H9 (cell line): ENCODE measurements at regions not wholly inside any gene's neighbourhood (a gene's known extent, or its start where the extent isn't known, plus 50 kb on each side); places are given as distances from the start of the nearest gene placed in this dataset.
A peak's percentile ranks its signal among the peaks of the same experiment; 100 is the strongest.

Source experiments
- DNase-seq: peaks from one replicate; pipeline ENCODE4 v3.0.0-alpha.2; 2017
- H2AFZ ChIP-seq: one replicate; pipeline ENCODE4 v1.6.1; 2013; ENCODE audit warnings: mild to moderate bottlenecking, low read length, control low read depth, moderate library complexity
- H2AK5ac ChIP-seq: 2 replicates; pipeline ENCODE4 v1.6.1; 2013; ENCODE audit warnings: low read length, control low read depth, mixed read lengths; ENCODE audit not compliant: insufficient read length
- H2BK120ac ChIP-seq: one replicate; pipeline ENCODE4 v1.6.1; 2013; ENCODE audit warnings: low read depth, mild to moderate bottlenecking, low read length, control low read depth, inconsistent platforms; ENCODE audit not compliant: poor library complexity, severe bottlenecking
- H2BK12ac ChIP-seq: 2 replicates; pipeline ENCODE4 v1.6.1; 2013; ENCODE audit warnings: low read length, control low read depth, mixed read lengths, low read depth; ENCODE audit not compliant: insufficient read length
- H2BK15ac ChIP-seq: 2 replicates; pipeline ENCODE4 v1.6.1; 2013; ENCODE audit warnings: low read depth, low read length, control low read depth
- H2BK20ac ChIP-seq: one replicate; pipeline ENCODE4 v1.6.1; 2013; ENCODE audit warnings: low read depth, mild to moderate bottlenecking, low read length, control low read depth, inconsistent platforms; ENCODE audit not compliant: poor library complexity, severe bottlenecking
- H2BK5ac ChIP-seq: 2 replicates; pipeline ENCODE4 v1.6.1; 2013; ENCODE audit warnings: low read length, control low read depth, mixed read lengths; ENCODE audit not compliant: insufficient read length
- H3K14ac ChIP-seq: 2 replicates; pipeline ENCODE4 v1.6.1; 2013; ENCODE audit warnings: low read length, control low read depth; ENCODE audit not compliant: insufficient read depth
- H3K18ac ChIP-seq: 2 replicates; pipeline ENCODE4 v1.6.1; 2013; ENCODE audit warnings: low read depth, mild to moderate bottlenecking, mixed read lengths, low read length, control low read depth; ENCODE audit not compliant: insufficient read length
- H3K23ac ChIP-seq: 2 replicates; pipeline ENCODE4 v1.6.1; 2013; ENCODE audit warnings: low read length, control low read depth, mixed read lengths, low read depth; ENCODE audit not compliant: insufficient read length
- H3K23me2 ChIP-seq: 2 replicates; pipeline ENCODE4 v1.6.1; 2013; ENCODE audit warnings: low read depth, mild to moderate bottlenecking, mixed read lengths, low read length, control low read depth; ENCODE audit not compliant: insufficient read length, poor library complexity, severe bottlenecking
- H3K27ac ChIP-seq: 2 replicates; pipeline ENCODE4 v1.5.1; 2013; ENCODE audit warnings: low read length, control low read depth, mixed read lengths, low read depth; ENCODE audit not compliant: insufficient read length
- H3K27me3 ChIP-seq: 2 replicates; pipeline ENCODE4 v1.6.1; 2013; ENCODE audit warnings: low read length, control low read depth, inconsistent platforms; ENCODE audit not compliant: insufficient read depth
- H3K4ac ChIP-seq: 2 replicates; pipeline ENCODE4 v1.6.1; 2013; ENCODE audit warnings: low read depth, mild to moderate bottlenecking, control low read depth, inconsistent platforms, low read length, moderate library complexity
- H3K4me1 ChIP-seq: 2 replicates; pipeline ENCODE4 v1.6.1; 2013; ENCODE audit warnings: low read length, control low read depth, inconsistent platforms; ENCODE audit not compliant: insufficient read depth
- H3K4me2 ChIP-seq: 2 replicates; pipeline ENCODE4 v1.6.1; 2013; ENCODE audit warnings: low read length, control low read depth, mixed read lengths; ENCODE audit not compliant: insufficient read length, insufficient read depth
- H3K56ac ChIP-seq: 2 replicates; pipeline ENCODE4 v1.6.1; 2013; ENCODE audit warnings: low read depth, mild to moderate bottlenecking, mixed read lengths, low read length, control low read depth; ENCODE audit not compliant: insufficient read length
- H3K79me1 ChIP-seq: 2 replicates; pipeline ENCODE4 v1.6.1; 2013; ENCODE audit warnings: low read depth, mild to moderate bottlenecking, moderate library complexity, low read length, control low read depth, inconsistent platforms; ENCODE audit not compliant: insufficient read depth, poor library complexity, severe bottlenecking
- H3K79me2 ChIP-seq: 2 replicates; pipeline ENCODE4 v1.6.1; 2013; ENCODE audit warnings: low read length, control low read depth, inconsistent platforms; ENCODE audit not compliant: insufficient read depth
- H3K9ac ChIP-seq: 2 replicates; pipeline ENCODE4 v1.6.1; 2013; ENCODE audit warnings: low read length, control low read depth, mixed read lengths; ENCODE audit not compliant: insufficient read length; ENCODE audit errors: extremely low read depth
- H3K9me3 ChIP-seq: one replicate; pipeline ENCODE4 v1.6.1; 2013; ENCODE audit warnings: low read depth, low read length, inconsistent platforms; ENCODE audit not compliant: control insufficient read depth
- H3T11ph ChIP-seq: one replicate; pipeline ENCODE4 v1.6.1; 2013; ENCODE audit warnings: mild to moderate bottlenecking, low read length, control low read depth, inconsistent platforms
- H4K20me1 ChIP-seq: one replicate; pipeline ENCODE4 v1.6.1; 2013; ENCODE audit not compliant: control insufficient read depth, insufficient read length, insufficient read depth
- H4K5ac ChIP-seq: 2 replicates; pipeline ENCODE4 v1.6.1; 2013; ENCODE audit warnings: low read depth, mild to moderate bottlenecking, mixed read lengths, low read length, control low read depth; ENCODE audit not compliant: insufficient read length
- H4K8ac ChIP-seq: replicated peaks from 2 replicates; pipeline ENCODE4 v1.6.1; 2013; ENCODE audit warnings: low read length, control low read depth, mixed read lengths, low read depth; ENCODE audit not compliant: insufficient read length
- H4K91ac ChIP-seq: 2 replicates; pipeline ENCODE4 v1.6.1; 2013; ENCODE audit warnings: low read depth, mild to moderate bottlenecking, moderate library complexity, mixed read lengths, low read length, control low read depth; ENCODE audit not compliant: insufficient read length
- H3K27ac Mint-ChIP-seq, 3 experiments: 2 replicates in 2 of 3; 3 replicates in 1 of 3; pipeline ENCODE4 v1.8.0; 2020 to 2021; ENCODE audit warnings: mixed read lengths in 3 of 3, mild to moderate bottlenecking in 1 of 3, moderate library complexity in 1 of 3
- H3K27me3 Mint-ChIP-seq: 2 replicates; pipeline ENCODE4 v1.8.0; 2021; ENCODE audit warnings: low read depth, mild to moderate bottlenecking, moderate library complexity, mixed read lengths
- H3K36me3 Mint-ChIP-seq, 3 experiments: 2 replicates in 2 of 3; 3 replicates in 1 of 3; pipeline ENCODE4 v1.8.0; 2020 to 2021; ENCODE audit warnings: low read depth in 3 of 3, mixed read lengths in 3 of 3; ENCODE audit not compliant: insufficient read depth in 1 of 3
- H3K4me1 Mint-ChIP-seq, 2 experiments: 2 replicates each; pipeline ENCODE4 v1.8.0; 2020; ENCODE audit warnings: mixed read lengths in 2 of 2
- H3K4me3 Mint-ChIP-seq, 2 experiments: 2 replicates in 1 of 2; 3 replicates in 1 of 2; pipeline ENCODE4 v1.8.0; 2020 to 2021; ENCODE audit warnings: mild to moderate bottlenecking in 2 of 2, mixed read lengths in 2 of 2, moderate library complexity in 1 of 2
- H3K9me3 Mint-ChIP-seq, 2 experiments: 2 replicates in 1 of 2; 3 replicates in 1 of 2; pipeline ENCODE4 v1.8.0; 2020; ENCODE audit warnings: mild to moderate bottlenecking in 2 of 2, mixed read lengths in 2 of 2, moderate library complexity in 1 of 2
- WGBS: extraction: QIAGEN DNeasy Blood & Tissue Kit; methylation state at CpG from one replicate; pipeline ENCODE4 v1.1.7; 2013; ENCODE audit warnings: missing lambda C conversion rate, low lambda C conversion rate, mixed read lengths; ENCODE audit not compliant: insufficient read length; ENCODE audit errors: extremely low coverage; 5-methylcytosine and 5-hydroxymethylcytosine counted together
- TF ChIP-seq, protein P1 (sequence below): fragments of 200-600 bp; sonication (generic); conservative IDR thresholded peaks from 3 replicates; pipeline ENCODE4 v1.8.0; 2021; ENCODE audit warnings: antibody characterized with exemption, mild to moderate bottlenecking

DNA sequence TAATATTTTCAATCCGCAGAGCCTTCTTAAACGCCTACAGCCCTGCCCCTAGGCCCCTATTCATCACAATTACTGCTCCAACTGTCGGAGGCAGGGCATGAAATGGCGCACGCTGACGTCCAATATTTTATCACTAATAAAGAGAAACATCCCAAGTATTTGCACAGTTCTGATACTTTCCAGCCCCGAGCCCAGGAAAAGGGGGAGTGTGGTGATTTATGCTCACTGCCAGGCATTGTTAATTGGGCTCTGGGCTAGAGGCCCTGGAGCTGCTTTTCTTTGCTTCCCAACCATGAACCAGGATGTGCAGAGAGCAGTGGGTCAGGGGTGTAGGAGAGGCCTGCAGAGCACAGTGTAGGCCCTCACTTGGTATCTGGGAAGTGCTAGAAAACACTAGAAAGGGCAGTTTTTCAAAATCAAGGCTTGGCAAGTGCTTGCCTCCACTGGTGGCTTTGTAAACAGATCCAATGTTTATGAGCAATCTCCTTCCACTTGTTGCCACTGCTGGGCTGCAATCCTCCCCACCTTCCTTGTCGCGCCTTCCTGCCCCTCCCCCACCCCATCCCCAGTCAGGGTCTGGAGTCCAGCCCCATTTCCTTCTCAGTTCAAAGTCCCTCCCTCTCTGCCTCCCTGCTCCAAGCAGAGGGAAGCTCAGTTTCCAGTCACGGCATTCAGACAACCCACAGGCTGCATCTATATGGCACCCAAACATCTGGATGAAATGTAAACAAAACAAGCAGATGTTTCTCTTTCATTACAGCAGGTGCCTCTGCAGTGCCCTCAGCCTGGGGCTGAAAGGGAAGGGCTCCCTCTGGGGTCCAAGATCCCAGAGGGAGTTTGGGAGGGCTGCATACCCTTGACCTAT, 83.9 kb upstream of the PKDCC start:
- Histone ChIP-seq H2AK5ac (no peak overlapping the region), H2BK12ac (no peak overlapping the region), H4K5ac (no peak overlapping the region), H3K23ac (no peak overlapping the region), H3K79me2 (no peaks in the 10 kb centered on the region), H4K20me1 (no peaks in the 10 kb centered on the region), H2AFZ (no peak overlapping the region), H3K27me3 (no peaks in the 10 kb centered on the region), H3K79me1 (no peaks in the 10 kb centered on the region), H3K18ac (peak overlapping the region; percentile 35), H4K91ac (no peak overlapping the region), H3K14ac (0 out of 2 replicates have a peak overlapping the region, but pooled peaks have one; percentile 14), H3K23me2 (no peaks in the 10 kb centered on the region), H3K27ac (no peak overlapping the region), H2BK15ac (no peak overlapping the region), H3K56ac (no peak overlapping the region), H3K9ac (no peak overlapping the region), H4K8ac (no peak overlapping the region), H3K4me2 (no peak overlapping the region), H2BK20ac (no peak overlapping the region), H3K4ac (no peak overlapping the region), H3K4me1 (peaks cover 6% of the 10 kb centered on the region; the same call in 1 of the 2 replicates), H3T11ph (no peak overlapping the region), H2BK5ac (no peak overlapping the region), H2BK120ac (no peak overlapping the region), H3K9me3 (no peaks in the 10 kb centered on the region)
- TF ChIP-seq, protein P1, sequence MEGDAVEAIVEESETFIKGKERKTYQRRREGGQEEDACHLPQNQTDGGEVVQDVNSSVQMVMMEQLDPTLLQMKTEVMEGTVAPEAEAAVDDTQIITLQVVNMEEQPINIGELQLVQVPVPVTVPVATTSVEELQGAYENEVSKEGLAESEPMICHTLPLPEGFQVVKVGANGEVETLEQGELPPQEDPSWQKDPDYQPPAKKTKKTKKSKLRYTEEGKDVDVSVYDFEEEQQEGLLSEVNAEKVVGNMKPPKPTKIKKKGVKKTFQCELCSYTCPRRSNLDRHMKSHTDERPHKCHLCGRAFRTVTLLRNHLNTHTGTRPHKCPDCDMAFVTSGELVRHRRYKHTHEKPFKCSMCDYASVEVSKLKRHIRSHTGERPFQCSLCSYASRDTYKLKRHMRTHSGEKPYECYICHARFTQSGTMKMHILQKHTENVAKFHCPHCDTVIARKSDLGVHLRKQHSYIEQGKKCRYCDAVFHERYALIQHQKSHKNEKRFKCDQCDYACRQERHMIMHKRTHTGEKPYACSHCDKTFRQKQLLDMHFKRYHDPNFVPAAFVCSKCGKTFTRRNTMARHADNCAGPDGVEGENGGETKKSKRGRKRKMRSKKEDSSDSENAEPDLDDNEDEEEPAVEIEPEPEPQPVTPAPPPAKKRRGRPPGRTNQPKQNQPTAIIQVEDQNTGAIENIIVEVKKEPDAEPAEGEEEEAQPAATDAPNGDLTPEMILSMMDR, result no peak
- WGBS, result no CpG with 5 or more reads among the region's 10 CpGs
- Mint-ChIP-seq H3K27ac (peak overlapping the region in 2 of 3 experiments; percentile 24 to 47; a peak in 4 of 7 replicates), H3K4me3 (peak overlapping the region in 1 of 2 experiments; percentile 22; a peak in 2 of 5 replicates), H3K9me3 (no peaks in the 10 kb centered on the region; a peak in 1 of 5 replicates), H3K27me3 (peaks cover 4% of the 10 kb centered on the region), H3K4me1 (peaks cover 56 to 66% of the 10 kb centered on the region in 2 experiments), H3K36me3 (no peaks in the 10 kb centered on the region; a peak in 1 of 7 replicates)
- peak; percentile 63 for DNase-seq
